GM19324 (cell line): ENCODE measurements at regions not wholly inside any gene's neighbourhood (a gene's known extent, or its start where the extent isn't known, plus 50 kb on each side); places are given as distances from the start of the nearest gene placed in this dataset.

Experiments
- ATAC-seq: cut with Tn5 transposase; IDR thresholded peaks from one replicate; pipeline ENCODE4 v1.9.1; 2021; ENCODE audit warnings: mild to moderate bottlenecking, moderate library complexity; ENCODE audit not compliant: unreplicated experiment, low FRiP score

DNA sequence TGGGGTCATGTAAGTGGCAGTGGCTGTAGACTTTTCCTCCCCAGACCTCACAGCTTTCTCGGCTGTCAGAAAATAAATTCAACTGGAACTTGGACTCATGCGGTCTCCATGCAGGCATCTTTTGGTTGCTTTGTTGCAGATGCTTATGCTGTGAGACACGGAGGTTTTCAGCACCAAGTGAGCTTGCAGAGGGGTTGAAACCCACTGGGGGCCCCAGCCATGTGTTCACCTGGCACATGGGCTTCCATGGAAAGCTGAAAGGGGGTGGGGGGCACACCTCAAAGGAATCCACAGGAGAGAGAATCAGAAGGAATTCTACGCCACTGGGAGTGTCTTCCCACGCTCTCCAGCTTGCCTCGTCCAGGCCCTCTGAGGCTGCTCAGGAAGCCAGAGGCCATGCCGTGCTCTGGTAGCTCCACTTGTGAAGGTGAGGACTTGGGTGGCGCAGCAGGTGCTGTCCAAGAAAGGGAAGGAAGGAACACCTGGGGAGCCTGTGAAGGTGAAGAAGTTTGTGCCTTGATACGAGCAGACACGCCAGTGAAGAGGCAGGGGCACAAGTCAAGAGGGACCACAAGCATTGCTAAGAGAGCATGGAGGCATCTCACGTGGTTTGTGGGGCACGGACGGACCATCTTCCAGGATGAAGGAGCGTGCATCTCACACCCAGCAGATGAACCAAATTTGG, 134.3 kb upstream of the PMEPA1 start:
- no peak for ATAC-seq

DNA sequence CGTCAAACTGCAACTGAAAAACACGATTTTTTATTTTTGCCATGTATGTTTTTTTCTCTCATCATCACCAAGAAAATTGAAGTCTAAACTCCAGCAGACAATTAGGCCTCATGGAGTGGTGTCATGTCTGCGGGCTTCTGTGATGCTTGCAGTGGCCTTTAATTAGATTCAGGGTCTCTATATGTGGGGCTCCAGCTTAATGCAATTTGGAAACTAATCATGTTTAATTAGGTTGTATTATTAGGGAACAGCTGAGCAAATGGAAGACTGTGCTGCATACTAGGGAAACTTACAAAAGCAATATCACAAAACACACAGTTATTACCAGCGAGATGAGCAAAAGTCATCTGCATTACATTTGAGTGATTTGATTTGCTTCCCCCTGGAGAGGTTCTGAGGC, 132.9 kb upstream of the PMEPA1 start:
- ATAC-seq: no peak

DNA sequence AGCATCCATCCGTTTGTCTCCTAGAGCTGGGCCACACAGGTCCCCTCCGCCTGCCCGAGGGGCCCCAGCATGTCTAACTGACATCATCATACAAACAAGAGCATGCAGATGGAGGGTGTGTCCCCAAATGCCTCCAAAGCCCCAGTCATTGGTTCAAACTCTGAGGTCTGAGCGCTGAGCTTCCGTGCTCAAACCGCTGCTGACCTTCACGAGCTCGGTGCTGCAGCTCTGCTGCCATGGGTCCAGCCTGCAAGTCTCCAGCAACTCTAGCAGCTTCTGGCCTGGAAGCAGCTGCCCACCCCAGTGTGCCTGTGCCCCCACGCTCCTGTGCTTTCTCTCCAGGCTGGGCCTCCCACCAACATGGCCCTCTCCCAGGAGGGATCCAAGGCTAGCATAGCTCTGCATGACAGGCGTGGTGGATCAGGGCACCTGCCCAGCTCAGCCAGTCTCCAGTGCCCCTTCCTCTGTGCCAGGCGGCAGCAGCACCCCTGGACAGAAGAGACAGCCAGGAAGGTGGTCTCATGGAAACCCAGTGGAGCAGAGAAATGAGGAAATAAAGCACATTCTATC, 131.6 kb upstream of the PMEPA1 start:
- no peak for ATAC-seq

DNA sequence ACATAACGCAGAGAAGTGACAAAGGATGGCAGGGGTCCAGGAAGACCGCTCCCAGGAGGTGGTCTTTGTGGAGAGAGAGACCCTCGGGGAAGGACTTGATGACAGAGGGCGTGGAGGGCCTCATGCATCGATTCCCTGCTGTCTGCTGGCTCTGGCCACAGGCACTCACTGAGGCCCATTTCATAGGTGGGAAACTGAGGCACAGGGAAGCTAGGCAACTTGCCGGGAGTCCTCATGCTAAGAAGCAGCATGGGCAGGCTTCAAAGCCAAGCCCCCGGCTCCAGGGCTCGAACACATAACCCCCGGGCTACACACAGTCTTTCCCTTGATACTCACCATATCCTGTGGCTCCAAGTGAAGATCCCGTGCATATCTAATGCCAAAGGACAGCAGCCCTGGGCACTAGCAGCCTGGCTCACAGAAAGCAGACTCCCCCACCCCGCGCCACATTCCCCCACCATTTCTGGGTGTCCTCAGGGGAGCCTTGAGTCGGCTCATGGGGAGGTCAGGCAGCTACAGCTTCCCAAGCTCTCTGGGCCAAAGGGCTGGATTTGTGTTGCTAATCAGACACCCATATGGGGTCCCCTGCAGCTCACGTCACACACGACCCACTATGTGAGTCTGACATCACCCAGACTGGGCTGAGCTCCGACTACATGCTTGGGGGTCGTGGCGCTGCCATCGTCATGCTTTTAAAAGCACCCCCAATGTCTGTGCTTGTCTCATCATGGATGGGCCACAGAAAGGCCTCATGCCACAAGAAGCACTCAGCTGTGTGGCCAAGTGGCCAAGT, 130.9 kb upstream of the PMEPA1 start:
- no peak for ATAC-seq

DNA sequence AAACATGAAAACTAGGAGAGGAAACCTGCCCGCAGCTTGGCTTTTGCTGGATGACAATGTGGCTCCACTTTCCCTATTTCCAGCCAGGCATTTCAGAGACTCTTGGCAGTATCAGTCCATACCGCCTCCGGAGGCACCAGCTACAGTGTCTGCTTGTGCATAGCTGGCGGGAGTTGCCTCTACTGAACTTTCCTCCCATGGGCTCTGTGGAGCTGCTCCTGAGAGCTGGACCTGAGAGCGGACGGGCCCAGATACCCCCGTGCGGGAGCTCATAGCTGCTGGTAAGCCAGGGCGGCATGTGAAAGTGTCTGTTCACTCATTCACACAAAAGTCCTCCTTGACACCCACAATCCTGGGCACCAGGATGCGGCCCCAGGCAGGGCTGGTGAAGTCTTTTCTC, 130.3 kb upstream of the PMEPA1 start:
- ATAC-seq: no peak

DNA sequence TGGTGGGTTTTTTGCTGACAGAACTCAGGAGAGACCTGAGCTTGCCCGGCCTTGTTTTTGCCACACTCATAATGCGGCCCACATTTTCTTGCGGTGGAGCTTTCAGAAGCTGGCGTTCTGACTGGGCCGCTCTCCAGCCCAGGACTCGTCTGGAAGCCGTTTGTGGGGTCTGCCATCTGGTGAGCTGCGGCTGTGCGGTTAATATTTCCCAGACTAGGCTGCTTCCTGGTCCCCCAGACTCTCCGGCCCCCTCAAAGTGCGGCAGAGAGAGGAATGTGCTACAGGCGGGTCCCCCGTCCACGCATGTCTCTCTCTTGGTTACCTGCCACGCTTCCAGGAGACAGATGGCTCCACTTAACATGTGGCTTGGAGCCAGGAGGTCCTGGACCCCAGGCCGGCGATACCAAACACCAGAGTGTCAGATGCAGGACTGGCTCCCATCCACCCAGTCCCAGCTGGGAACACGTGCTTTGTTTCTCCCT, 128.9 kb upstream of the PMEPA1 start:
- no peak for ATAC-seq

DNA sequence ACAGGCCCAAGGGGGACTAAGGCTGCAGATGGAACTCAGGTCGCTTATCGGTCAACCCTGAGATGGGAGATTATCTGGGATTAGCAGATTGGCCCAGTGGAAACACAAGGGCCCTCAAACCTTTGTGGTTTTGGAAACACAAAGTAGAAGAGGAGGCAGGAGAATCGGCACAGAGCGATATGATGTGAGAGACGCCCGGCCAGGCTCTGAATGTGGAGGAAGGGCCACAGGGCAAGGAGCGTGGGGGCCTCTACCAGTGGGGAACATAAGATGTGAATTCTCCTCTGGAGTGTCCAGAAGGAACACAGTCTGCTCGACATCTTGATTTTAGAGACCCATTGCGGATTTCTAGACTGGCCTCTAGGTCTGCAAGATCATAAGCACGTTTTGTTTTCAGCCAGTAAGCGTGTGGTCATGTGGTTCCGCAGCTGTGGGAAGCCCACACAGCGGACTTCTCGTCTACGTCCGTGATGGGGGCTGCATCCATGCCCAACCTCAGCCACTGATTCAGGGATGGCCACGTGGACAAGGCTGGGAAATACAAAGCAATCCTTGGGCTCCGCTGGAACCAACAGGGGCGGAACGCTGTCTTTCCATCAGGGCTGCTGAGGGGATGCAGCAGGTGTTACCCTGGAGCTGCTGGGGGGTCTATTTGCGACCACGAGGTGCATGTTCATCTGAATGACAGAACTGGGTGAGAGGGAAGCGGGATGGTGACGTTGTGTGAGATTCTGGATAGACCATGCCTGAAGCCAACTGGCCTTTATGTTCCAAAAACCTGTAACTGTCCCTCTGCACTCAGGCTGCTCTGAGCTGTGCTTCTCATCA, 127.6 kb upstream of the PMEPA1 start:
- no peak for ATAC-seq

DNA sequence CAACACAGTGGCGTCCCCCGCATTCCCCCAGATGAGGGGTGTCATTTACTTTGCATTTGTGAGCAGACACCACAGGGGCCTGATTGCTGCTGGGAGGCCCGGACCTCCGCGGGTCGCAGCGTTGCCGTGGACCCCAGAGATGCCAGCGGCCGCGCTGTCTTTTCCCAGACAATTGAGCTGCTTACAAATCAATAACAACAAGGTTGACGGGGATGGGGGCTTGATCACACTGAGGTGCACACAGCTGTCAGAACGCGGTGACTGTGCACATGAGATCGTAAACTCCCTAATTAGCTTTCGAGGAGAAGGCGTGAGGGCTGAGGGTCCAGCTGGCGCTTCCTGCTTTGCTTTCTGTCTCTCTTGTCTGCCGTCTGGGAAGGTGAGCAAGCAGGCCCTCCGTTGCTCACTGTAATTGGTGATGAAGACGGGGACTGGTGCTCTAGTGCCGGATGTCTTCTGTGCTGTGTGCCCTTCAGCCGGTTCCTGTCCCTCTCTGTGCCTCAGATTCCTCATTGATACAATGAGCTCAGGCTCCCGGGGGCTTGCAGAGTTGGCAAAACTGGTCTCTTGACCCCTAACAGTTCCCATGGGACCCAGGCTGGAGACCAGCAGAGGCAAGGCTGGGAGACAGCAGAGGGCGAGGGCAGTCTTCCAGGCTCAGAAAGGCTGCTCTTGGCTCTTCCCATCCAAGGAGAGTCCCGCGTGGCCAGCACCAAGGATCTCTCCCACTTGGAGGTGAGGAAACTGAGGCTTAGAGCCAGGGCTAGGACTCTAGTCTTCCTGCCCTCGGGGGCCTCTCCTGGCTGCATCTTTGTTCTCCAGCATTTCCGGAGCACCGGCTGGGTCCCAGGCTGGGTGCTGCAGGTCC, 126.0 kb upstream of the PMEPA1 start:
- no peak for ATAC-seq

DNA sequence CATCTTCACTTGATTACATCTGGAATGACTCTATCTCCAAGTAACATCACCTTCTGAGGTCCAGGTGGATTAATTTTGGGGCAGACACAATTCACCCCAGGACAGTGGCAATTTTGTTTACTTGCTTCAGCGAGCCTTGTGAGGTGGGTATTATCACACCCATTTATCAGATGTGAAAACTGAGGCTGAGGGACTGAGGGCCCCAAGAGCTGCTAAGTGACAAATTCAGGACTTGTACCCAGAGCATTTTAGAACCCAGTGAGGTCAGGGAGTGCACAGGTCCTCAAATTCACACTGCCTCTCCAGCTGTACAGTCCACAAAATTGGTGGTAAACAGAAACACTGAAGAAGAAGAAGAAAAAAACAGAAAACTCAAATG, 125.2 kb upstream of the PMEPA1 start:
- no peak for ATAC-seq

DNA sequence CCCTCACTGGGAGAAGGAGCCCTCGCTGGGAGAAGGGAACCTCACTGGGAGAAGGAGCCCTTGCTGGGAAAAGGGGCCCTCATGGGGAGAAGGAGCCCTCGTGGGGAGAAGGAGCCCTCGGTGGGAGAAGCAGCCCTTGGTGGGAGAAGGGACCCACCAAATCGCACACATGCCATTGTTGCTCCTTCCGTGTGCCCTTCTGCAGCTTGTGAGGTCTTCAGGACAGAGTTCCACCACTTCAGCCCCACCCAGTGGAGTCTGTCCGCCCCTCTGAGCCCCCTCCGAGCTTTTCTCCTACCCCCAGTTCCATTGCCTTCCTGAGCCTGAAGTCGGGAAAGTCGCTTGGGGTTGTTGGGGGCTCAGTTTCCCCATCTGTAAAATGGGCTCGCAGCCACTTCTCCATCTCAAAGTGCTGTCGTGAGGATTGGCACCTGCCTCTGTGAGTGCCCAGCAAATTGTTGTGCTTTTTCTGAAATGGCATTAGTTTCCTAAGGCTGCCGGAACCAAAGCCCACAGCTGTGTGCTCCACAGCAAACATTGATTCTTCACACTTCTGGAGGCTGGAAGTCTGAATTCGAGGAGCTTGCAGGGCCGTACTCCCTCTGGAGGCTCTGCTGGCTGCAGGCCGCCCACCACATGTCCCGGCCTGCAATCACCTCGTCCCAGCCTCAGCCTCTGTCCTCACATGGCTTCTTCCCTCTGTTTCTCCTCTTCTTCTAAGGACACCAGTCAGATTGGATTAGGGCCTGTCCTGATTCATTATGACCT, 124.7 kb upstream of the PMEPA1 start:
- ATAC-seq: no peak

DNA sequence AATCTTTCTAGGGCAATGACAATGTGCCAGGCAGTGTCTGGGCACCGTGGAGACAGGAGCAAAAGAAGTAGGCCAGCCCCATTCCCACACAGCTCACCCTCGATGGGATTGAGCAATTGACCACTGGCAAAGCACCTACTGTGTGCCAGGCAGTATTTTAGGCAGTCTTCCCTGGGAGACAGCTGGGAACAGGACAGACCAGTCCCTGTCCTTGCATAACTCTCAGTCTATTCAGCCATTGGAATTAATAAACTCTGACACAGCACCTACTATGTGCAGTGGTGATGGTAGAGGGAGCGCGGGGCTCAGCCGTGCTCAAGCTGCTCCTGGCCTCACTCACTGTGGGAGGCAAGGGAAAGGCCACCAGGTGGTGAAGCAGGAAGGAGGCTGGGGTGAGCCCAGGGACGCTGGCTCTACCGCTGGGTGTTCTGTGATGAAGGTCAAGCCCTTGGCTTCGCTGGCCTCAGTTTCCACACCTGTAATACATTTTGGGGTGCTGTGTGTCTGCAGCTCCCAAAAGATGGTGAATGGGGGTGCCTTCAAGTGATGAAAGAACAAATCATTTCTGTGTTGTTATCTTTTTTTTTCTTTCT, 122.3 kb upstream of the PMEPA1 start:
- no peak for ATAC-seq

DNA sequence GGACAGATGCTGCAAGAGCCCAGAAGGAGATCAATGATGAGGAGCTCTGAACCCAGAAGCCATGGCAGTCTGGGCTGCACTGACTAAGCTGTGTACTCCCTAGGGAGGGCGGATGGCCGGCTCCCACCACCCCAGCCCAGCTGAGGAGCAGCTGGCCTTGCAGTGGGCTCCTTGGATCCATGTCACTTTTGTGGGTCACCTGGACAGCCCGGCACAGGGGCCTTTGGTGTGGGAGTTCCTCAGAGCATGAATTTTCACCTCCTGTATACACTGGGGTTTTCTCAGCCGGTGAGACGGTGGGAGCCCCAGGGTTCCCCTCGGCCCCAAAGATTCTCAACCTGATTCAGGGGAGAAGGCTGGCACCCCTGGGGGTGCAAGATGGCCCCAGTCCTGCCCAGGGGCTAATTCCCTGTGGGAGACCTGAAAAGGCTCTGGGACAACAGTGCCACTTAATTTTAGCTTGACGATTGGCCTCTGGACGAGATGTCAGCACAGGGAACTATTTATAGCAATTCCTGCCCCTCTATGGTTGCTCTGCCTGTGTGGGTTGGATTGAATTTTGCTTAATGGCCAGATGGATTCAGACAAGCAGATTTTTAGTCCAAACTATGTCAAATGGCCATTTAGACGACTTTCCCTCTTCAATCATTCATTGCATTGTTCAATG, 121.6 kb upstream of the PMEPA1 start:
- no peak for ATAC-seq

DNA sequence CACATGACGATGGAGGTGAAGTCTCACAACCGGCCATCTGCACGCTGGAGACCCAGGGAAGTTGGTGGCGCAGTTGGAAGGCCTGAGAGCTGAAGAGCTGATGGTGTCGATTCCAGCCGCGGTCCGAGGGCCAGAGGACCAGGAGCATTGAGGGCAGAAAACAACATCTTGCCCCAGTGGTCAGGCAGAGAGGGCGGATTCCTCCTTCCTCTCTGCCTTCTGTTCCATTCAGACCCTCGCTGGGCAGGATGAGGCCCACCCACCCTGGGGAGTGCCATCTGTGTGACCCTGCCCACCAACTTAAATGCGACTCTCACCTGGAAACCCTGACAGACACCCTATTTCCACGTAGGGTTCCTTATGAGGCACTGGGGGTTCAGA, 120.7 kb upstream of the PMEPA1 start:
- no peak for ATAC-seq

DNA sequence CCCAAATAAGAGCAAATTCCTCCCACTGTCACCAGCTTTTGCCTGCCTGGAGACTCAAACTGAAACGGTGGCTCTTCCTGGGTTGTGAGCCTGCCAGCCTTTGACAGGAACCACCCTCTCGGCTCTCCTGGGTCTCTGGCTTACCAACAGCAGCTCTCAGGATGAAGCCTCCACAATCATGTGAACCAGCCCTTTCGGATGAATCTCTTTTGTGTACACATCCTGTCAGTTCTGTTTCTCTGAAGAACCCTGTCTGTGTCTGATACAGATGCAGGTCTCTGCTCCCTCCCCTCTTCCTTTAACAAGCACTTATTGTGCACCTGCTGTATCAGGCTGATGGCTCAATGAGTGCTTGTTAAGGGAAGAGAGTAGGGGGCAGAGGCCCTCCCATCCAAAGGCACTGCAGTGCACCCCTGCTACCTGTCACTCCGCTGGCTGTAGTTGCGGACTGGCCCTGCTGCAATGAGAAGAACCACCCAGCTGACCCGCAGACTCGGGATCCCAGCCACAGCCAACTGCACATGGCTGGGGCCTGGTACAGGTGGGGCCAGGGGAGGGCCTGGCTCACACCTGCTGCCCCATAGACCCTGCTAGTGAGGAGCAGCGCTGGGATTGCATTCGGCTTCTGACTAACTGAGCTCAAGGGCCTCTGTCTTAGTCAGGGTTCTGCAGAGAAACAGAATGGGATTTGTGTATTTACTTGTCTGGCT, 120.1 kb upstream of the PMEPA1 start:
- no peak for ATAC-seq

DNA sequence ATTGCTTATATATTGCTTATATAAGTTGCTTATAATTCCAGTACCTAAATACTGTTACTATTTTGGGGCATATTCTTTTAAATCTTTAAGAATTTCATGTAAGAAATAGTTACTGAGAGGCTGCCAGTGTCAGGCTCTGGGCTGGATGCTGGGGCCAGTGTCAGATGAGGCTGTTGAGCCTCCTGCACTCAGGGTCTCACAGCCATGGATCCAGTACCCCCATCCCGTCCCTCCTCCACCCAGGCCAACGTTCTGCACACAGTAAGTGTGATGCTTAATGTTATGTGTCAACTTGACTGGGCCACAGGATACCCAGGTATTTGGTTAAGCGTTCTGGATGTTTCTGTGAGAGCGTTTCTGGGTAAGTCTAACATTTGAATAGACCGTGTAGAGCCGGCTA, 119.5 kb upstream of the PMEPA1 start:
- ATAC-seq: no peak

DNA sequence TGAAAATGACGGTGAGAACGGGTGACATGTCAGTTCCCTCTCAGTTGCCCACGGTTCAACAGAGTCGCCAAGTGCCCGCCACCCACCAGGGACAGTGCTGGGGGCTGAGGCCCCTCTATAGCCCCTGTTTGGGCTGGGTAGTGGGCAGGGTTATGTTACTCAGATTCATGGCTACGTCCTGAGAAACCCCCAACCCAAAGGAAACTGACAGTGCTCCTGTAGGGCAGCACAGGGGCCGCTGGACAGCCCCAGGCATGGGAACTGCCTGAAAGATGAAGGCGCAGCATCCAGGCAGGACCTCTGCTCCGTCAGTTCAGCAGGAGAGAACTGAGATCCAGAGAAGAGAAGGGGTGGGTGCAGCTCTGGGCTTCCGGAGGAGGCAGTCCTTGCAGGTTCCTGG, 118.9 kb upstream of the PMEPA1 start:
- ATAC-seq: no peak

DNA sequence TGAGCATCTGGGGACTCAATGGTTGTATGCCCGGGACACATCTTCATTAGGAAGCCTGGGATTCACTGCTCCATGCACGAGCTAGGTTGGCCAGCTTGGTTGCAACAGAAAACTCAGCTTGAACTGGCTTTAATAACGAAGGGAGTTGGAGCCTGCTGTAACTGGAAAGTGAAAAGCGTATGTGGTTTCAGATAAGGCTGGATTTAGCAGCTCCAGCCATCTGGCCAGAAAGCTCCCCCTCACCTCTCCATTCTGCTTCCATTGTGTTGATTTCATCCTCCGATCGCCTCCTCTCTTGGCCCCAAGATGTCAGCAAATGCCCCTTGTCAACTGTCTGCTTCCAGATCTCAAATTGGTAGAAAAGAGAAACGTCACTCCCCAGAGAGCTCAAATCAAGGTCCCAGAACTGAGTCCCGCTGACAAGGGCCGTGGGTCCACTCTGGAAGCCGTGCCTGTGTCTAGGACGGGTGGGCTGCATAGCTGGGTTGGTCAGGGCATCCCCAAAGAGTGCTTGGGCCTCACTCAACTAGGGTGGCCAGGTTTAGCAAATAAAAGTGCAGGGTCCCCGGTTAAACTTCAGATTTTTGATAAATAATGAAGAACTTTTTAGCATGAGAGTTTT, 117.0 kb upstream of the PMEPA1 start:
- no peak for ATAC-seq
